Psoas muscle (tissue), 7 donors: ENCODE measurements at regions not wholly inside any gene's neighbourhood (a gene's known extent, or its start where the extent isn't known, plus 50 kb on each side); places are given as distances from the start of the nearest gene placed in this dataset.

Source experiments
- ATAC-seq, 4 donors: fragments of 200-7000 bp; cut with Tn5 transposase; one replicate each; pipeline ENCODE4 v1.9.1; 2020; ENCODE audit warnings: moderate library complexity in 3 of 4, mild to moderate bottlenecking in 2 of 4
- DNase-seq, 2 donors: peaks; one replicate each; pipeline ENCODE4 v3.0.0-alpha.2; 2020
- H3K27ac ChIP-seq: fragments of 200-600 bp; one replicate; pipeline ENCODE4 v1.8.0; 2022
- H3K27me3 ChIP-seq, 3 donors: fragments of 200-600 bp in 1 of 3; one replicate each; pipeline versions ENCODE4 v1.6.1 to v1.8.0; 2013 to 2022; ENCODE audit warnings: low read length in 2 of 3, mild to moderate bottlenecking in 2 of 3, moderate library complexity in 1 of 3; ENCODE audit not compliant: insufficient read depth in 3 of 3
- H3K36me3 ChIP-seq, 2 donors: fragments of 200-600 bp in 1 of 2; one replicate each; pipeline versions ENCODE4 v1.6.1 to v1.8.0; 2013 to 2022; ENCODE audit warnings: low read depth in 1 of 2, mild to moderate bottlenecking in 1 of 2, moderate library complexity in 1 of 2; ENCODE audit not compliant: insufficient read depth in 1 of 2
- H3K4me1 ChIP-seq: fragments of 200-600 bp; one replicate; pipeline ENCODE4 v1.8.0; 2022
- H3K4me3 ChIP-seq: fragments of 200-600 bp; one replicate; pipeline ENCODE4 v1.8.0; 2022; ENCODE audit warnings: mild to moderate bottlenecking
- H3K9me3 ChIP-seq: fragments of 200-600 bp; one replicate; pipeline ENCODE4 v1.8.0; 2022
- CTCF ChIP-seq: fragments of 200-600 bp; IDR thresholded peaks from one replicate; pipeline ENCODE4 v1.8.0; 2022; ENCODE audit warnings: antibody characterized with exemption
- WGBS, 3 donors: extraction: QIAGEN DNeasy Blood & Tissue Kit; methylation state at CpG; one replicate each; pipeline versions ENCODE4 v1.1.6 to v1.1.7; 2013; 5-methylcytosine and 5-hydroxymethylcytosine counted together
- intact Hi-C, 2 donors: fragments of 100-400 bp; cut with DNase I; formaldehyde crosslinking; loops; one replicate each; pipeline versions ENCODE4 v1.11.0 to v1.14.2; 2022
- donor health status: healthy with polysubstance abuse.
- donor health status: DM: no; HTN: no; CAD: no; lungs with moderate emphysema.
- donor health status: Bipolar disorder and iron deficiency.
- donor health status: healthy.
- donor health status: DM: yes; HTN: yes; CAD: no.
- donor health status: DM: no; HTN: no; CAD: no.
- donor health status: DM: yes; HTN: yes; CAD: no.

GRCh38 chr2:37842732-37843440, 82.2 kb upstream of the RMDN2 start:
- TF ChIP-seq CTCF: no peak
- no peak overlapping the region for H3K4me3 ChIP-seq
- intact Hi-C loops: no loop called here
- H3K27ac ChIP-seq: no peak overlapping the region
- peak in 3 of 4 donors; percentile 65 to 83 (median 69) for ATAC-seq
- H3K36me3 ChIP-seq: no peaks in the 10 kb centered on the region
- no peaks in the 10 kb centered on the region for H3K9me3 ChIP-seq
- DNase-seq: no peak
- no peaks in the 10 kb centered on the region for H3K27me3 ChIP-seq
- H3K4me1 ChIP-seq: no peaks in the 10 kb centered on the region

- no peak for TF ChIP-seq CTCF
- no peaks in the 10 kb centered on the region for H3K9me3 ChIP-seq
- 0% methylated on average over 1 of the region's 1 CpG for WGBS, 3 donors
- no peak overlapping the region for H3K4me3 ChIP-seq
- no peak overlapping the region for H3K27ac ChIP-seq
- ATAC-seq: no peak
- no peaks in the 10 kb centered on the region for H3K4me1 ChIP-seq
- intact Hi-C loops: no loop called here
- H3K27me3 ChIP-seq: no peaks in the 10 kb centered on the region
- no peak for DNase-seq
- no peaks in the 10 kb centered on the region for H3K36me3 ChIP-seq
Measured at GRCh38 chr2:37843556-37843955, 81.5 kb upstream of the RMDN2 start.

- H3K36me3 ChIP-seq: no peaks in the 10 kb centered on the region
- H3K4me1 ChIP-seq: no peaks in the 10 kb centered on the region
- no peak overlapping the region for H3K27ac ChIP-seq
- no peak for TF ChIP-seq CTCF
- no peak for DNase-seq
- no peak overlapping the region for H3K4me3 ChIP-seq
- no peaks in the 10 kb centered on the region for H3K27me3 ChIP-seq
- H3K9me3 ChIP-seq: no peaks in the 10 kb centered on the region
- ATAC-seq: no peak
- intact Hi-C loops: no loop called here
- WGBS, 3 donors: 0 to 100% (median 45%) methylated on average over 1 of the region's 1 CpG
Measured at GRCh38 chr2:37846207-37846606, 78.9 kb upstream of the RMDN2 start.

GRCh38 chr2:37847792-37848191, 77.3 kb upstream of the RMDN2 start:
- 93 to 97% (median 94%) methylated on average over 5 of the region's 5 CpGs for WGBS, 3 donors
- Histone ChIP-seq H3K4me1 (no peaks in the 10 kb centered on the region), H3K9me3 (no peaks in the 10 kb centered on the region), H3K27me3 (no peaks in the 10 kb centered on the region), H3K27ac (no peak overlapping the region), H3K36me3 (no peaks in the 10 kb centered on the region), H3K4me3 (no peak overlapping the region)
- DNase-seq: no peak
- intact Hi-C loops: no loop called here
- ATAC-seq: no peak
- no peak for TF ChIP-seq CTCF

GRCh38 chr2:37848451-37848850, 76.6 kb upstream of the RMDN2 start:
- ATAC-seq (no peak), DNase-seq (no peak)
- Histone ChIP-seq H3K9me3 (no peaks in the 10 kb centered on the region), H3K27me3 (no peaks in the 10 kb centered on the region), H3K27ac (no peak overlapping the region), H3K4me1 (no peaks in the 10 kb centered on the region), H3K36me3 (no peaks in the 10 kb centered on the region), H3K4me3 (no peak overlapping the region)
- intact Hi-C loops: no loop called here
- 79 to 90% (median 86%) methylated on average over 2 of the region's 2 CpGs for WGBS, 3 donors
- TF ChIP-seq CTCF: no peak
